A673 (cell line): ENCODE measurements at regions not wholly inside any gene's neighbourhood (a gene's known extent, or its start where the extent isn't known, plus 50 kb on each side); places are given as distances from the start of the nearest gene placed in this dataset.

Experiments
- EZH2 ChIP-seq: fragments of 200-600 bp; sonication (generic); IDR thresholded peaks from 2 replicates; pipeline ENCODE4 v1.6.1; 2017; ENCODE audit warnings: borderline replicate concordance, low read depth, mild to moderate bottlenecking, mixed read lengths, antibody characterized with exemption, low read length; ENCODE audit not compliant: poor library complexity, severe bottlenecking
- TF ChIP-seq, protein P1 (sequence below): fragments of 300-800, 200-600 bp; sonication (generic); conservative IDR thresholded peaks from 2 replicates; pipeline ENCODE4 v1.5.1; 2017; ENCODE audit warnings: low read depth, mild to moderate bottlenecking, antibody characterized with exemption, low read length, moderate library complexity, mixed read lengths

DNA sequence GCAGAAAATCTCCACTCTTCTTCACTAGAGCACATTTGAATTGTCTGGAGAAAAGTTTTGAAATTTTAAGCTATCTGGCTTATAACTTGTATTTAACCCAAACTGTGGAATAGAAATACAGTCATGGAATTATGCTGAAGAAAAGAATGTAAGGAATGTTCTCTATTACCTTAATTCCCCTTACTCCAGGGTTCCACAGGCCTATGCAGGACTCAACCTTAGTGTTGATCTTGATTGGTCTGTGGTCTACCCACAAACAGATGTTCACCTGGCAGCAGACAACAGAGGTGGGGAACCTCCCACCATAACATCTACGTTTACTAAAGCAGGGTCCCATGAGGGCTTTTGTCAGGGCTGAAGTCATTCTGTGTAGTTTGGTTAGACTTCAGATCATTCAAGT is 189.3 kb upstream of the GPRIN3 start:
- TF ChIP-seq, protein P1, sequence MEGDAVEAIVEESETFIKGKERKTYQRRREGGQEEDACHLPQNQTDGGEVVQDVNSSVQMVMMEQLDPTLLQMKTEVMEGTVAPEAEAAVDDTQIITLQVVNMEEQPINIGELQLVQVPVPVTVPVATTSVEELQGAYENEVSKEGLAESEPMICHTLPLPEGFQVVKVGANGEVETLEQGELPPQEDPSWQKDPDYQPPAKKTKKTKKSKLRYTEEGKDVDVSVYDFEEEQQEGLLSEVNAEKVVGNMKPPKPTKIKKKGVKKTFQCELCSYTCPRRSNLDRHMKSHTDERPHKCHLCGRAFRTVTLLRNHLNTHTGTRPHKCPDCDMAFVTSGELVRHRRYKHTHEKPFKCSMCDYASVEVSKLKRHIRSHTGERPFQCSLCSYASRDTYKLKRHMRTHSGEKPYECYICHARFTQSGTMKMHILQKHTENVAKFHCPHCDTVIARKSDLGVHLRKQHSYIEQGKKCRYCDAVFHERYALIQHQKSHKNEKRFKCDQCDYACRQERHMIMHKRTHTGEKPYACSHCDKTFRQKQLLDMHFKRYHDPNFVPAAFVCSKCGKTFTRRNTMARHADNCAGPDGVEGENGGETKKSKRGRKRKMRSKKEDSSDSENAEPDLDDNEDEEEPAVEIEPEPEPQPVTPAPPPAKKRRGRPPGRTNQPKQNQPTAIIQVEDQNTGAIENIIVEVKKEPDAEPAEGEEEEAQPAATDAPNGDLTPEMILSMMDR: no peak
- TF ChIP-seq EZH2: no peak
